HG03460 (cell line): ENCODE measurements at regions not wholly inside any gene's neighbourhood (a gene's known extent, or its start where the extent isn't known, plus 50 kb on each side); places are given as distances from the start of the nearest gene placed in this dataset.

Experiments used
- ATAC-seq: cut with Tn5 transposase; IDR thresholded peaks from one replicate; pipeline ENCODE4 v1.9.1; 2021; ENCODE audit not compliant: unreplicated experiment

DNA sequence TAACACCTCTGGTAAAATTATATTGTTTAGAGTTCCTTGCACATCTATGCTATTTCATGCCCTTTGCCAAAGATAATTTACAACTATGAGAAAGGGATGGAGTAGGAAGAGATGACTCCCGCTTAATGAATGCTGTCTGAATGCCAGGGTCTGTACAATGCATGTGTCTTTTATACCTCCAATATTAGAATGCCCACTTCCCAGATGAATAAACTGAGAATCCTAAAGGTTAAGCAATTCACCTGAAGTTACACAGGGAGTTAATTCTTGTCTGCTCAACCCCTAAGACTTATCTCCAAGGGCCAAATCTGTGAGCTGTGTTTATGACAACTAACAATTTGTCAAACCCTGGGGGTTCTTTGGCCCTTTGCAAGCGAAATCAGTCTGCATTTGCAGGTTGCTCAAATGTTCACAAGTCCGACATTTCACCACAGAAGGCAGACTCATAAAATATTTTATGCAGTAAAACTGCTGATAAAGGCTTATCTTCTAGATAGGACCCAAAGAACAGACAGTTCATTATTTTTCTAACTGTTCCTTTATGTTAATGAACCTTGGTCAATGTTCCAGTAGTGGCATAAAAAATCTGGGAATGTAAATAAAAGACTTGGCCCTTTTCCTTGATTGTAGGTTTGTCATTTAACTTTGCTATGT, 50.2 kb upstream of the ATP1A1 start:
- no peak for ATAC-seq
